Body of pancreas (tissue), 4 donors: ENCODE measurements at regions not wholly inside any gene's neighbourhood (a gene's known extent, or its start where the extent isn't known, plus 50 kb on each side); places are given as distances from the start of the nearest gene placed in this dataset.

Experiments used
- POLR2A ChIP-seq, 3 donors: fragments of 450-650 bp; IDR thresholded peaks; one replicate each; pipeline ENCODE4 v1.6.1; 2016; ENCODE audit warnings: antibody characterized with exemption in 3 of 3, mild to moderate bottlenecking in 2 of 3
- TF ChIP-seq, protein P1 (sequence below), 7 experiments: fragments of 450-650 bp in 4 of 7; fragments of 200-600 bp in 3 of 7; sonication (generic) in 3 of 7; IDR thresholded peaks; one replicate each; pipeline ENCODE4 v1.5.1; 2016 to 2019; ENCODE audit warnings: antibody characterized with exemption in 7 of 7

DNA sequence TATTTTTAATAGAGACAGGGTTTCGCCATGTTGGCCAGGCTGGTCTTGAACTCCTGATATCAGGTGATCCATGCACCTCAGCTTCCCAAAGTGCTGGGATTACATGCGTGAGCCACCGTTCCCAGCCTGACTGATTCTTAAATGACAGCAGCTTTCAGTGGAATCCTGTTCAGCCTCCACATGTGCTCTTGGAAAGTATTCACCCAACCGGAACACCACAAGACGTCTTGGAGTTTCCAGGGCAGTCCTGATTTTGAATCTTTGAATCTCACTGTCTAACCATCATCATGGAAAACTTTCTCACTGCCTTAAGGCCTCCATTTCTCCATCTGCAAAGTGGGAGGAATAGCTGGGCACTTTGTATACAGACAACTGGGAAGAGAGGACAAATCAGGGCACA is 58.1 kb upstream of the ITPKB start:
- TF ChIP-seq, protein P1, sequence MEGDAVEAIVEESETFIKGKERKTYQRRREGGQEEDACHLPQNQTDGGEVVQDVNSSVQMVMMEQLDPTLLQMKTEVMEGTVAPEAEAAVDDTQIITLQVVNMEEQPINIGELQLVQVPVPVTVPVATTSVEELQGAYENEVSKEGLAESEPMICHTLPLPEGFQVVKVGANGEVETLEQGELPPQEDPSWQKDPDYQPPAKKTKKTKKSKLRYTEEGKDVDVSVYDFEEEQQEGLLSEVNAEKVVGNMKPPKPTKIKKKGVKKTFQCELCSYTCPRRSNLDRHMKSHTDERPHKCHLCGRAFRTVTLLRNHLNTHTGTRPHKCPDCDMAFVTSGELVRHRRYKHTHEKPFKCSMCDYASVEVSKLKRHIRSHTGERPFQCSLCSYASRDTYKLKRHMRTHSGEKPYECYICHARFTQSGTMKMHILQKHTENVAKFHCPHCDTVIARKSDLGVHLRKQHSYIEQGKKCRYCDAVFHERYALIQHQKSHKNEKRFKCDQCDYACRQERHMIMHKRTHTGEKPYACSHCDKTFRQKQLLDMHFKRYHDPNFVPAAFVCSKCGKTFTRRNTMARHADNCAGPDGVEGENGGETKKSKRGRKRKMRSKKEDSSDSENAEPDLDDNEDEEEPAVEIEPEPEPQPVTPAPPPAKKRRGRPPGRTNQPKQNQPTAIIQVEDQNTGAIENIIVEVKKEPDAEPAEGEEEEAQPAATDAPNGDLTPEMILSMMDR (IDR thresholded peaks at IDR 0.05): no peak
- no peak for TF ChIP-seq POLR2A (IDR thresholded peaks at IDR 0.05)
